ENCODE measurements at regions not wholly inside any gene's neighbourhood (a gene's known extent, or its start where the extent isn't known, plus 50 kb on each side); places are given as distances from the start of the nearest gene placed in this dataset.
"Not testable (repeated sequence)": the region's sequence is repeated elsewhere in the genome, so short reads cannot be mapped to it uniquely, and the experiment has no call there.

DNA sequence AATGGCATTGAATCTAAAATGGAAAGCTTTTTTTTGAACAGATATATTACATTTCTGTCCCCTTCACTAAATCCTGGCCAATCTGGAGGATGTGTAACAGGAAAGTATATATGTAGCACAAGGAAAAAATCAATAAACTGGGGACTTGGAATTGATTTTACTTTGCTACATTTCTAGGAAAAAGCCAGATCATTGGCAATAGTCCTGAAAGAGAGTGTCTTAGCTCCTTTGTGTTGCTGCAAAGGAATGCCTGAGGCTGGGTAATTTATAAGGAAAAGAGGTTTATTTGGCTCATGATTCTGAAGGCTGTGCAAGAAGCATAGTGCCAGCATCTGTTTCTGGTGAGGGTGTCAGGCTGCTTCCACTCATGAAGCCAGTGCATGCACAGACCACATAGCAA is 574.9 kb downstream of the HTR1B start:
- DNase-seq (ENCODE audit: low read depth) (no peak), FAIRE-seq (no peak)
- Histone ChIP-seq H3K27me3 (ENCODE audit: control insufficient read depth, insufficient read depth, low read length) (no peaks in the 10 kb centered on the region), H3K4me3 (ENCODE audit: low read depth, low read length) (no peak overlapping the region), H3K36me3 (ENCODE audit: control insufficient read depth, insufficient read depth, low read length) (no peaks in the 10 kb centered on the region)
- TF ChIP-seq, protein P1, sequence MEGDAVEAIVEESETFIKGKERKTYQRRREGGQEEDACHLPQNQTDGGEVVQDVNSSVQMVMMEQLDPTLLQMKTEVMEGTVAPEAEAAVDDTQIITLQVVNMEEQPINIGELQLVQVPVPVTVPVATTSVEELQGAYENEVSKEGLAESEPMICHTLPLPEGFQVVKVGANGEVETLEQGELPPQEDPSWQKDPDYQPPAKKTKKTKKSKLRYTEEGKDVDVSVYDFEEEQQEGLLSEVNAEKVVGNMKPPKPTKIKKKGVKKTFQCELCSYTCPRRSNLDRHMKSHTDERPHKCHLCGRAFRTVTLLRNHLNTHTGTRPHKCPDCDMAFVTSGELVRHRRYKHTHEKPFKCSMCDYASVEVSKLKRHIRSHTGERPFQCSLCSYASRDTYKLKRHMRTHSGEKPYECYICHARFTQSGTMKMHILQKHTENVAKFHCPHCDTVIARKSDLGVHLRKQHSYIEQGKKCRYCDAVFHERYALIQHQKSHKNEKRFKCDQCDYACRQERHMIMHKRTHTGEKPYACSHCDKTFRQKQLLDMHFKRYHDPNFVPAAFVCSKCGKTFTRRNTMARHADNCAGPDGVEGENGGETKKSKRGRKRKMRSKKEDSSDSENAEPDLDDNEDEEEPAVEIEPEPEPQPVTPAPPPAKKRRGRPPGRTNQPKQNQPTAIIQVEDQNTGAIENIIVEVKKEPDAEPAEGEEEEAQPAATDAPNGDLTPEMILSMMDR (IDR thresholded peaks at IDR 0.05; ENCODE audit: insufficient read depth, low read length, severe bottlenecking) = no peak

DNA sequence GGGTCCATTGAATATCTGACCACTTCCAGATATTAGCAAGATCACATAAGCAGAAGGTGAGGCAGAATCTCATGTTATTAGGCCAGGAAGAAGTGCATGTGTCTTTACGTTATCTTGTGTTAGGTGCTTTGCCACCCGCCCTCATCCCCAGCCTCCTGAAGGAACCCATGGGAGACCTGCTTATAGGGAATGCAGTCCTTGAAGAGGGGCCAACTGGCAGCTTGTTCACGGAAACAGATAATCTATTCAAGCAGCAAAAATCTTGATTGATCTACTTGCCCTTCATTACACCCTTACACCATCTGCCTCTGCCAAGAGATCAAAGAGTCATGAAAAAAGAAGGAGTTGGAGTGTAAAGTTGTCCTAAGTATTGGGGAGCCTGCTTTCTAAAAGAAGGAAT is 576.4 kb downstream of the HTR1B start:
- no peaks in the 10 kb centered on the region for H3K27me3 ChIP-seq (ENCODE audit: control insufficient read depth, insufficient read depth, low read length)
- FAIRE-seq = no peak
- TF ChIP-seq, protein P1 (IDR thresholded peaks at IDR 0.05; ENCODE audit: insufficient read depth, low read length, severe bottlenecking) = no peak
- no peak for DNase-seq (ENCODE audit: low read depth)
- no peaks in the 10 kb centered on the region for H3K36me3 ChIP-seq (ENCODE audit: control insufficient read depth, insufficient read depth, low read length)
- no peak overlapping the region for H3K4me3 ChIP-seq (ENCODE audit: low read depth, low read length)

DNA sequence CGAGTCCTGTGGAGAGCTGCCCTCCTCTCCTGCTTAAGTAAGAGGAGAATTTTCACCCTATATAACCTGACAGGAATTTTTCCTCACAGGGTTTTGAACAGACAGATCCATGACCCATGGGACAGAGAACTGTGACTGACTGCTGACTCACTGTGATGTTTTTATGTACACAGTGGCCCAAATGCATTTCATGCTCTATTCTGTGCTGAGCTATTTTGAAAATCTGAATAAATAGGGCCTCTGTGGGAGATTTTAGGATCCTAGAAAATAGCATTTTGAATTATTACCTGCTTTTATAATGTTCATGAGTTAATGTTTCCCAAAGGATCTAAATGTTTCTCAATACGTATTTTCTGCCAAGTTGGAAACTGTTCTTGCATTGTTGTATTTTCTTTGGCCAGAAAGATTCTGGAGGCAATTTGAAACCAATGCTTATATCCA is 577.4 kb downstream of the HTR1B start:
- Histone ChIP-seq H3K4me3 (ENCODE audit: low read depth, low read length) (no peak overlapping the region), H3K36me3 (ENCODE audit: control insufficient read depth, insufficient read depth, low read length) (no peaks in the 10 kb centered on the region), H3K27me3 (ENCODE audit: control insufficient read depth, insufficient read depth, low read length) (no peaks in the 10 kb centered on the region)
- FAIRE-seq (no peak), DNase-seq (ENCODE audit: low read depth) (peak; percentile 76)
- TF ChIP-seq, protein P1 (IDR thresholded peaks at IDR 0.05; ENCODE audit: insufficient read depth, low read length, severe bottlenecking) = no peak

DNA sequence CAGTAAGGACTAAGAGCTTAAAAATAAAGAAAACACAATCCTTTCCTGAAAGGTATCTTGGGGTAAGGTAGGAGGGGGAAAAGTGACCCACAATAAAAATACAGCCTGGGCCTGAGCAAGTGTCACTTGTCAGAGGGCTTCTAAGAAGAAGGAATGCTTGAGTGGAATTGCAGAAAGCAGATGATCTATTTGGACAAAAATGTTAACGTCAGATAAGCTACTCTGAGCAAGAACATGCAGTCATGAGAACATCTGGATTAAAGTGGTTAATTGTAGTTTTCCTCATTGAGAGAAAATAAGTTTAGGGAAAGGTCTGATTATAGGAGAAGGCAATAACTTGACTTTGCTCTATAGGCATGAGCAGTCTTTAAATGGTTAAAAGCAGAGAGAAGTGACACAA is 581.9 kb downstream of the HTR1B start:
- DNase-seq (ENCODE audit: low read depth) (no peak), FAIRE-seq (no peak)
- Histone ChIP-seq H3K4me3 (ENCODE audit: low read depth, low read length) (no peak overlapping the region), H3K27me3 (ENCODE audit: control insufficient read depth, insufficient read depth, low read length) (no peaks in the 10 kb centered on the region), H3K36me3 (ENCODE audit: control insufficient read depth, insufficient read depth, low read length) (no peaks in the 10 kb centered on the region)
- TF ChIP-seq, protein P1 (IDR thresholded peaks at IDR 0.05; ENCODE audit: insufficient read depth, low read length, severe bottlenecking) = no peak

DNA sequence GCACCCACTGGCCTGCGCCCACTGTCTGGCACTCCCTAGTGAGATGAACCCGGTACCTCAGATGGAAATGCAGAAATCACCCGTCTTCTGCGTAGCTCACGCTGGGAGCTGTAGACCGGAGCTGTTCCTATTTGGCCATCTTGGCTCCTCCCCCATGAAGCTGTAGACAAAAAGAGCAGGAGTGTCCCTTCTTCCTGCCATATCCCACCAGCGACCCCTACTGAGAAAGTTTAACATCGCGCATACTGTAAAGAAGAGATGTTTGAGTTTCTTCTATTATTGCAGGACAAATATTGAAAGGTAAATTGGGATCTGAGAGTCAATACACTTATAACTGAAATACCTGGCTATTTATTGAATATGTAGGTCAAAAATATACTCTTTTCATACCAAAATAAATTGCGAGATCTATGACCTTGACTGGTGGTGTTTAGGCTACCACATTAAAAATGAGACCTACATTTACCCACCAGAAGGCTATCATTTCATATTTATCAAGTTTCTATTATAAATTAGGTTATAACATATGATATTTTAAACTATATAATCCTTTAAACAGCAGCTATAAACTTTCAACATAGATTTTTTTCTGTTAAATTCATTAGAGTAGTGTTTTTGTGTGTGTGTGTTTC is 586.3 kb downstream of the HTR1B start:
- FAIRE-seq (no peak), DNase-seq (ENCODE audit: low read depth) (peak; percentile 59)
- H3K36me3 ChIP-seq (ENCODE audit: control insufficient read depth, insufficient read depth, low read length) = no peaks in the 10 kb centered on the region
- TF ChIP-seq, protein P1 (IDR thresholded peaks at IDR 0.05; ENCODE audit: insufficient read depth, low read length, severe bottlenecking) = peak; percentile 33
- H3K4me3 ChIP-seq (ENCODE audit: low read depth, low read length) = no peak overlapping the region
- H3K27me3 ChIP-seq (ENCODE audit: control insufficient read depth, insufficient read depth, low read length) = no peaks in the 10 kb centered on the region

DNA sequence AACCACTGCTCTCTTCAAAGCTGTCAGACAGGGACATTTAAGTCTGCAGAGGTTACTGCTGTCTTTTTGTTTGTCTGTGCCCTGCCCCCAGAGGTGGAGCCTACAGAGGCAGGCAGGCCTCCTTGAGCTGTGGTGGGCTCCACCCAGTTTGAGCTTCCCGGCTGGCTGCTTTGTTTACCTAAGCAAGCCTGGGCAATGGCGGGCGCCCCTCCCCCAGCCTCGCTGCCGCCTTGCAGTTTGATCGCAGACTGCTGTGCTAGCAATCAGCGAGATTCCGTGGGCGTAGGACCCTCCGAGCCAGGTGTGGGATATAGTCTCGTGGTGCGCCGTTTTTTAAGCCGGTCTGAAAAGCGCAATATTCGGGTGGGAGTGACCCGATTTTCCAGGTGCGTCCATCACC is 586.9 kb downstream of the HTR1B start:
- FAIRE-seq; H3K4me3 ChIP-seq (ENCODE audit: low read depth, low read length); DNase-seq (ENCODE audit: low read depth); H3K36me3 ChIP-seq (ENCODE audit: control insufficient read depth, insufficient read depth, low read length); H3K27me3 ChIP-seq (ENCODE audit: control insufficient read depth, insufficient read depth, low read length): not testable (repeated sequence)

Measured in bronchial epithelial cell (primary cell).